IPS-18a (cell line): ENCODE measurements at regions not wholly inside any gene's neighbourhood (a gene's known extent, or its start where the extent isn't known, plus 50 kb on each side); places are given as distances from the start of the nearest gene placed in this dataset.

Experiments used
- H3K27ac ChIP-seq: one replicate; pipeline ENCODE4 v1.5.1; 2013; ENCODE audit warnings: low read length
- H3K27me3 ChIP-seq: one replicate; pipeline ENCODE4 v1.6.1; 2013; ENCODE audit warnings: mild to moderate bottlenecking, low read length; ENCODE audit not compliant: control insufficient read depth, insufficient read depth
- H3K36me3 ChIP-seq: one replicate; pipeline ENCODE4 v1.6.1; 2013; ENCODE audit warnings: low read depth, low read length; ENCODE audit not compliant: control insufficient read depth
- H3K4me1 ChIP-seq: one replicate; pipeline ENCODE4 v1.6.1; 2013; ENCODE audit warnings: low read depth, low read length; ENCODE audit not compliant: control insufficient read depth
- H3K4me3 ChIP-seq: one replicate; pipeline ENCODE4 v1.5.1; 2013; ENCODE audit warnings: low read length
- H3K9ac ChIP-seq: one replicate; pipeline ENCODE4 v1.6.1; 2013; ENCODE audit warnings: mild to moderate bottlenecking, low read length, moderate library complexity
- H3K9me3 ChIP-seq: one replicate; pipeline ENCODE4 v1.6.1; 2013; ENCODE audit warnings: low read depth, low read length; ENCODE audit not compliant: control insufficient read depth

DNA sequence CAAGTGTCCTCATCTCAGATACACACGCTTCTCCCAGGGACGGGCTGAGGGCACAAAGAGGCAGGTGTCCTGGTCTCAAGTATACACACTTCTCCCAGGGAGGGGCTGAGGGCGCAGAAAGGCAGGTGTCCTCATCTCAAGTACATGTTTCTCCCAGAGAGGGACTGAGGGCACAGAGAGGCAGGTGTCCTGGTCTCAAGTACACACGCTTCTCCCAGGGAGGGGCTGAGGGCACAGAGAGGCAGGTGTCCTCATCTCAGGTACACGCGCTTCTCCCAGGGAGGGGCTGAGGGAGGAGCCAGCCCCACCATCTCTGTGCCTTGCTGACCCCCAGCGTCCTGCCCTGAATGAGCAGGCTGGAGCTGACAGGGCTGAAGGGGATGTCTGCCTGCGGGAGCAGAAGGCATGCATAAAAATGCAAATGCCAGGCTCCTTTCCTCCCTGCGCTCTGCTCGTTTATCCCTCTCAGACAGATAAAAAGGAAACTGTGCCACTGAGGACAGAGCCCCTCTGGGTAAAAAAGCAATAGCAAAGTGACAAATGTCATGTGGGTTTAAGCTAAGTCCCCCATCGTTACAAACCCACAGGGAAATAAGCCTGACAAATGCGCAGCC, 96.1 kb upstream of the UQCRFS1 start:
- H3K4me3 ChIP-seq: peak overlapping the region; percentile 36
- peaks cover 24% of the 10 kb centered on the region for H3K4me1 ChIP-seq
- no peaks in the 10 kb centered on the region for H3K9me3 ChIP-seq
- H3K9ac ChIP-seq: no peak overlapping the region
- H3K27ac ChIP-seq: no peak overlapping the region
- no peaks in the 10 kb centered on the region for H3K36me3 ChIP-seq
- peaks cover 27% of the 10 kb centered on the region for H3K27me3 ChIP-seq

DNA sequence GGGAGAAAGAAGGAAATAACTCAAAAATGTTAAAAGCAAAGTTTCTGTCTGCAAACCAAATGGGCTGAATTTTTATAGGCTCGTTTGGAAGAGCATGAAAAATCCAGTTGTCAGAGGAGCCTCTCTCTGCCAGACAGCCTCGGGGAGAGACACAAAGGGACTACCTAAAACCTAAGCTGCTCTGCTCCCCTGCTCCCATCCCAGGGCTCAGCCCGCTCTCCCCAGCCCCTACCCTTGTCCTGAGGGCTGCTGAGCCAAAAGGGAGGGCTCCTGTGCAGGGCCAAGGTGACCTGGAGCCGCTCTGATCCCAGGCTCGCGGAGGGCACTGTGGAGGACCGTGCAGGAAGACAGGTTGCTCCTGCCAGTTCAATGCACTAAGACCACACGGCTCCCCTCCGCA, 96.7 kb upstream of the UQCRFS1 start:
- H3K27me3 ChIP-seq: peaks cover 27% of the 10 kb centered on the region
- H3K4me1 ChIP-seq: peaks cover 24% of the 10 kb centered on the region
- no peak overlapping the region for H3K27ac ChIP-seq
- no peak overlapping the region for H3K9ac ChIP-seq
- peak overlapping the region; percentile 36 for H3K4me3 ChIP-seq
- H3K9me3 ChIP-seq: no peaks in the 10 kb centered on the region
- H3K36me3 ChIP-seq: no peaks in the 10 kb centered on the region

DNA sequence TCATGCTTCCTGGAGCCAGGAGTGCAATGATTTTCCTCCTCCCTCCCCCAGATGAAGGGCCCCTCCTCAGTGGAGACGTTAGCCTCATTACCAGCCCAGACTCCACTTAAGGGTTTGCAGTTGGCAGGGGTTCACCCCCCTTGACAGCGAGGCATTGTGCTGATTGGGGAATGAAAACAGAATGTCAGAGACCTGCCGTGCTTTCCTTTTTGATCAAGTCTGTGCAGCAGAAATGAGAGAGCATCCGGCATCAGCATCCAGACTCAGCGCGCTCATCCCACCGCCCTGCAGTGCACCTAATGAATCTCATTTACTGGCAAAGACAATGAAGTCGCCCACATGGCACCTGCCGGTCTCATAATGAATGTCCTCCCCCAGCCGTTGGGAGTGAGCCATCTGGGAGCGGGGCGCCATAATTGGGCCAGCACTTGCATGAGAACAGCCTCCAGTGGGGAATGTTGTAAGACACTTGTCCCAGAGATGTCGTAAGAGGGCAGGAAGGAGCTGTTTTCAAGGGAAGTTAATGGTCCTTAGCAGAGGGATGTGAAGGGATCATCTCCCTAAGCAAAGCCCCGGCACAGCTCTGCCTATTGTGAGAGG, 98.3 kb upstream of the UQCRFS1 start:
- Histone ChIP-seq H3K27ac (no peak overlapping the region), H3K9ac (no peak overlapping the region), H3K4me1 (peaks cover 27% of the 10 kb centered on the region), H3K36me3 (no peaks in the 10 kb centered on the region), H3K27me3 (peaks cover 27% of the 10 kb centered on the region), H3K4me3 (no peak overlapping the region), H3K9me3 (no peaks in the 10 kb centered on the region)

DNA sequence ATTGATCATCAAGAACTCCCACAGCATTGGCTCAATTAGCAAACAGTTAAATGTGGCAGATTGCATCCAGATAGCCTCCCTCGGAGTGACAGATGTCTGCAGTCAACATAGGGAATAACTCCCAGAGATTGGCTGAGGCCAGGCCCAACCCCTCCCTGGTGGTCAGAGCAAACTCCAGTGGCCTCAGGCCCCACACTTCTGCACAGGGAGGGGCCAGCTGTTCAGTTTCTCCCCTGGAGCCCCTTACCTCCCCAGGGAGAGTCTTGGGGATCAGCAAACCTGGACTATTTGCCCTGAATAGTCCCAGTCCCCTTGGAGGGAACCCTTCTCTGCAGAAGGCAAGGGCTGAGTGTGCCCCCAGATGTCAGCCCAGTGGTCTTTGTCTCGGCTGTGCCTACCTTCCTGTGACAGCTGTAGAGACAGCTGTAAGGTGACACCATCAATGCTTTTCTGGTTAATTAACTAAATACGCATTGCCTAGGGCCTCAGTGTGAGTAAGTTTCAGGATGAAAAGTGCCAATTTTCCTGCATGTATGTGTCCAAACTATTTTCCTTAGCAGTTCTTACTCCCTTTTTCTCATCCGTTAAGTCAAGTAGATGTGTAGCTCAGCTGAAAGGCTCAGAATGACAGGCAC, 102.7 kb upstream of the UQCRFS1 start:
- peaks cover 12% of the 10 kb centered on the region for H3K4me1 ChIP-seq
- no peak overlapping the region for H3K9ac ChIP-seq
- H3K9me3 ChIP-seq: no peaks in the 10 kb centered on the region
- H3K36me3 ChIP-seq: no peaks in the 10 kb centered on the region
- H3K27ac ChIP-seq: no peak overlapping the region
- peaks cover 2% of the 10 kb centered on the region for H3K27me3 ChIP-seq
- H3K4me3 ChIP-seq: no peak overlapping the region

DNA sequence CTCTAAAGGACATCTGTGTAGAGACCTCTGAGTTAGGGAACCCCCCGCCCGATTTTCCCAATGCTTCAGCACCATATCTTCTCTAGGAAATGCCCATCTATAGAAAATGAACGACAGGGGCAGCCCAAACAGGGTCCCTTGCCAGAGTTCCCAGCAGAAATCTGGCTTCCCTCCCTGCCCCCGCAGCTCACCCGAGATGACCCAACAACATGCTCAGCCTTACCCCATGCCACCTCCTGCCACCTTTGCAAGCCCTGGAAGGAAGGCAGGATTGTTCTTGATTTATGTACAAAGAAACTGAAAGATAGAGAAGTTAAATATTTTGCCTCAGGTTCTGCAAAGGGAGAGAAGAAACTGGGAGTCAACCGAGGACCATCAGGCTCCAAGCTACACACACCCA, 105.6 kb upstream of the UQCRFS1 start:
- Histone ChIP-seq H3K4me1 (peaks cover 3% of the 10 kb centered on the region), H3K9ac (no peak overlapping the region), H3K9me3 (no peaks in the 10 kb centered on the region), H3K27me3 (no peaks in the 10 kb centered on the region), H3K27ac (no peak overlapping the region), H3K4me3 (no peak overlapping the region), H3K36me3 (no peaks in the 10 kb centered on the region)

DNA sequence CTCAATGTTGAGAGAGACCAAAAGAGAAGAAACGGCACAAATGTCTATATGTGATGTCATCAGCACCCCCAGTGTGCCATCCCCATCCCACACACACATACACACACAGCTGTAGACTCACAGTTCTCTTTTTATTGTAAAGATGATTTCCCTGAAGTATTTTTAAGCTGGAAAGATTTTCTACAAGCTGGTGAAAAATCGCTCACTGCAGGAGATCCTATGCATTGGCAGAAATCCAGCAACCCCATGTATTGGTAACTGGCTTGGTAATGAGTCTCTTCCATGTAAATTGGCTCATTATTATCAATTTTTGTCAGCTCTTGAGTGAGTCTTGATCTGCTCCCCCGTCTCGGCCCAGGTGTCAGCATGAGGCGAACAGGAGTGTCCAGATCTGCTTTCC, 107.1 kb upstream of the UQCRFS1 start:
- Histone ChIP-seq H3K4me3 (no peak overlapping the region), H3K27ac (no peak overlapping the region), H3K9ac (no peak overlapping the region), H3K36me3 (no peaks in the 10 kb centered on the region), H3K4me1 (peaks cover 3% of the 10 kb centered on the region), H3K9me3 (no peaks in the 10 kb centered on the region), H3K27me3 (no peaks in the 10 kb centered on the region)

DNA sequence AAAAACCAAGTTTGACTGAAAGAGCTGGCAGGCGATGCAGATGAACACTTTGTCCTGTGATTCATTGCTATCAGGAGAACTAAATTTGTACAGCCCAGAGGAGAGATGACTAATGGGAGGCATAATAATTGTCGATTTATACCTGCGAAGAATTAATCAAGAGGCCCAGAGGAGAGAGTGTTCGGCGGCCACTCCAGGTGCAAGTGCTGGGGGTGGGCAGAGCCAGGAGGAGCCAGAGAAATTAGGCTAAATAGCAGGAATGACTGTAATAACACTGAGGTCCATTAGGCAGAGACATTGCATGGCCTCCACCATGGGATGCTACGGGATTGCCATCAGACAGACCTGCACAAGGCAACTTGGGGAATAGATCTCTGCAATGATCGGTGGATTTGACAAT, 107.7 kb upstream of the UQCRFS1 start:
- H3K4me1 ChIP-seq: peaks cover 3% of the 10 kb centered on the region
- no peaks in the 10 kb centered on the region for H3K9me3 ChIP-seq
- H3K4me3 ChIP-seq: no peak overlapping the region
- no peak overlapping the region for H3K27ac ChIP-seq
- H3K36me3 ChIP-seq: no peaks in the 10 kb centered on the region
- H3K27me3 ChIP-seq: no peaks in the 10 kb centered on the region
- no peak overlapping the region for H3K9ac ChIP-seq

DNA sequence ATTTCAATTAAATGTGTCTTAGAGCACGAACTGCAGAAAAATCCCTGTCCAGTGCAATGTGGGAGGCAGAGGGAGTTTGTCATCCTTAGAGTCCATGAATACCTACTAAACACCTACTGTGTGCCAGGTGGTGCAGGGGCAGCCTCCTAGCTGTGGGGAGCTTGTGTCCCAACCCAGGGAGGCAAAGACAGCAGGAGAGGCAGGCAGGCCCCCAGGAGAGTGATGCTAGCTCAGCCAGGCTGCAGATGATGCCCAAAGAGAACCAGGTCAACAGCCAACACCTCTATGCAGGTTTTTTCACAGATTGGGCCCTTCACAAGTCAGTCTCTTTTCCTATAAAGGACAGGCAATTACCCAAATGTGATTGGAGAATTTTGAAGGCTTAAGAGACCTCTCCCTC, 108.2 kb upstream of the UQCRFS1 start:
- H3K9me3 ChIP-seq: no peaks in the 10 kb centered on the region
- no peaks in the 10 kb centered on the region for H3K36me3 ChIP-seq
- peaks cover under 1% of the 10 kb centered on the region for H3K4me1 ChIP-seq
- no peak overlapping the region for H3K27ac ChIP-seq
- no peak overlapping the region for H3K9ac ChIP-seq
- H3K4me3 ChIP-seq: no peak overlapping the region
- H3K27me3 ChIP-seq: no peaks in the 10 kb centered on the region

DNA sequence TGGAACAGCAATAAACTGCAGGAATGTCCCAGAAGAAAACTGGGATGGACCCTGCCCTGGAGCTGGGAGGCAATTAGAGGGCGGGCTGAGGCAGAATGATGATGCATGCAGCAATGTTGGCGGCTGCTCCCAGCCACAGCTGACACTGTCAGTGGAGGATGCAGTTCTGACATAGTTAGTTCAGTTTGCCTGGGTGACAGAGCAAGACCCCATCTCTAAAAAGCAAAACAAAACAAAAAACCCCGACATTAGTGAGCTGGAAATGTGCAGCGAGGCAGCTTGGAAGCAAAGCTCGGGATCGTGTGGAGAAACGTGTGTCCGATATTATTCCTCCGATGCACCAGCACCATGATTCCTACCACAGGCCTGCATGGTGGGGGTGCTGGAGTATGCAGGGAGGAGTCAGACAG, 110.1 kb upstream of the UQCRFS1 start:
- H3K4me3 ChIP-seq: no peak overlapping the region
- H3K9ac ChIP-seq: no peak overlapping the region
- no peak overlapping the region for H3K27ac ChIP-seq
- no peaks in the 10 kb centered on the region for H3K36me3 ChIP-seq
- no peaks in the 10 kb centered on the region for H3K9me3 ChIP-seq
- no peaks in the 10 kb centered on the region for H3K27me3 ChIP-seq
- H3K4me1 ChIP-seq: peaks cover 3% of the 10 kb centered on the region

DNA sequence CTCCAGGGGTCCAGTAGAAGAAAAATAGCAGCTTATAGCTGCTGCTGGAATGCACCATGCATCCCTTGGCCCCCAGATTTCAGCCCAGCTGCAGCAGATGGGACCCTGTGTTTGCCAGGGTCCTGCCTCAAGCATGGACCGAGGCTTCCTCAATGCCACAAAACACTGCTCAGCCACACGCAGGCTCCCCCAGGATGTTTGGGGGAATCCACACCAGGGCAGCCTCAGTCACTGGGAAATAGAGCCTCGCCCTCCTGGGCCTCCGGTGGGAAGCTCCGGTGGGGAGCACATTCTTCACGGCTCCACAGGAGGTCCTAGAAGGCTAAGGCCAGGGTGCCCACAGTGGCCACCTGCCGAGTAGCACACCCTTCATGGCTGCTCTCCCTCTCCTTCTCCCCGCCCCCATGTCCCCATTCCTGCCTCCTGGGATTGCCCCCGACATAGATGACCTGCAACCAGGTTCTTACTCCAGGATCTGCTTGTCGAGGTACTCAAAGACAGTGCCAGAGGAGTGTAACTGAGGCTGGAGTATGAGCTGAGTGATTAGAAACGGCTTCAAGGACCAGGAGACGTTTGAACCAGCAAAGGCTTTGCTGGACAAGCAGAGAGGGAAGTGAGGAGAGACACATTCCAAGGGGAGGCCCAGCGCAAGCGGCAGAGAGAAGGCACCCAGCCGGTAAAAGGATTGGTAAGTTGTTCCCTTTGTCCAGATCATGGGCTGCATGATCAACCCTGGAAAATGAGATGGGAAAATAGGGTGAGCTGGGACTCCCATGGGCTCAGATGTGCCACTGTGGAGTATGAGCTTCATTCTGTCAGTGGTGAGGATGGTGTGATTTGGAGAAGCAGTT, 110.7 kb upstream of the UQCRFS1 start:
- Histone ChIP-seq H3K9ac (no peak overlapping the region), H3K36me3 (no peaks in the 10 kb centered on the region), H3K27me3 (no peaks in the 10 kb centered on the region), H3K9me3 (no peaks in the 10 kb centered on the region), H3K4me1 (peaks cover 3% of the 10 kb centered on the region), H3K4me3 (no peak overlapping the region), H3K27ac (no peak overlapping the region)

DNA sequence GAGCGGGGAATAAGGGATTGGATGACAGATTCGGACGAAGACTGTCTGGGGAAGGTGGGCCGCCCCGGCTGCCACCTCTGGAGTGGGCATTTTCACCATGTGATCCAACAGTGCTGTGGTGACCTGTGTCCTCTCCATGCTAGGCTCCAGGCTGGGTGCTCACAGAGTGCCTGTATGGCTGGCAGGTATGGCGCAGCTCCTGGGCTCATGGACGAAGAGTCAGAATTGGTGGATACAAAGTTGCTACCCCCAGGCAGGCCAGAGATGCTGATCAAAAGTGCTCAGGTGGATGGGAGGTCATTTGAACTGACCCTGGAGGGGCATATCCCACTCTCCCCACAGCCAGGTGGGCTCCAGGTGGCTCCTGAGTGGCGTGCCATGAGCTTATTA, 111.3 kb upstream of the UQCRFS1 start:
- Histone ChIP-seq H3K36me3 (no peaks in the 10 kb centered on the region), H3K27ac (no peak overlapping the region), H3K4me1 (peaks cover 3% of the 10 kb centered on the region), H3K4me3 (no peak overlapping the region), H3K27me3 (no peaks in the 10 kb centered on the region), H3K9ac (no peak overlapping the region), H3K9me3 (no peaks in the 10 kb centered on the region)
